HuH-7 (cell line): ENCODE measurements at regions not wholly inside any gene's neighbourhood (a gene's known extent, or its start where the extent isn't known, plus 50 kb on each side); places are given as distances from the start of the nearest gene placed in this dataset.
A peak's percentile ranks its signal among the peaks of the same experiment; 100 is the strongest.
"Not testable (repeated sequence)": the region's sequence is repeated elsewhere in the genome, so short reads cannot be mapped to it uniquely, and the experiment has no call there.

ENCODE experiments used
- DNase-seq: peaks from one replicate; pipeline ENCODE4 v3.0.0; 2011; ENCODE audit warnings: low spot score

DNA sequence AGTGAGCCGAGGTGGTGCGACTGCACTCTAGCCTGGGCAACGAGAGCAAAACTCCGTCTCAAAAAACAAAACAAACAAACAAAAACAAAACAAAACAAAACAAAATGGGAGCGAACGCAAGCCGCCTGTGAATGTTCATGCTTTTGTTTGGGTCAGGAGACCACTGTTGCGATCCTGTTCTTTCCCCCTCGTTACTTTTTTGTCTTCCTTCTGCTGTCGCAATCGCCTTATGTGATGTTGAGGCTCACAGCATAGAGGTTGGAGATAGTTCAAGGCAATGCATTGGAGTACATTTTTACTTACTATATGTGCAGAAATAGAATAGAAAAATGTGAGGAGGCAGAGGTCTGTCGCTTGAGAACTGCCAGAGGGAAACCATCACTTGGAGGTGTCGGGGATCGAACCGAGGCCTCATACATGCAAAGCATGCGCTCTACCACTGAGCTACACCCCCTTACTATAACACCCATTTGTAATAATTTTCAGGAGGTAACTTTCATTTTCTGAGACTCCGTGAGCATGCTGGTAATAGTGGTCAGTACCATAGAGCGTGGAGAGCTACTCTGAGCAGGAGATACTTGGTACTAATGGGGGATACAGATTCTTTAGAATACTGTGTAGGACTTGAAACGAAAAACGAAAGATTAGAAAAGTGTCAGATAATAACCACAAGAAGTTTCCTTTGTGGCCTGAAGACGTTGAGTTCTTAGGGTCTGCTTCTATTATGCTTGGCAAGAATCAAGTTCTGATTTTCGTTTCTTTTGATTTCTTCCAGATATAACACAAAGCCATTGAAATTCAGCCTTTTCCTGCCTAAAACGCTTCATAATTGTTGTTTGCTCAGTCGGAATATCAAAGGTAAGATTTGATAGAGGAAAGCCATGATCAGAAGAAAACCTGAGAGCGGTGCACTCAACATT, 121.1 kb downstream of the TRIM27 start:
- DNase-seq, result no peak

DNA sequence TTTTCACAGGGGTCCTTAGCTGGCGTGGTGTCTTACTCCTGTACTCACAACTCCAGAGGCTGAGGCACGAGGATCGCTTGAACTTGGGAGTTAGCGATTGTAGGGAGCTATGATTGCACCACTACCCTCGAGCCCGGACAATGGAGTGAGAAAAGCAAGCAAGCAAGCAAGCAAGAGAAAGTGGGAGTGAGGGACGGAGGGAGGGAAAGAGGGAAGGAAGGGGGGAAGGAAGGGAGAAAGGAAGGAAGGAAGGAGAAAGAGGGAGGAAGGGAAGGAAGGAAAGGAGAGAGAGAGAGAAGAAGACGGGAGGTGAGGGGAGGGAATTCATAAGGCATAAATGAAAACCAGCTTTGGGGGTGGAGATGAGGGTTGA, 120.5 kb downstream of the TRIM27 start:
- no peak for DNase-seq

DNA sequence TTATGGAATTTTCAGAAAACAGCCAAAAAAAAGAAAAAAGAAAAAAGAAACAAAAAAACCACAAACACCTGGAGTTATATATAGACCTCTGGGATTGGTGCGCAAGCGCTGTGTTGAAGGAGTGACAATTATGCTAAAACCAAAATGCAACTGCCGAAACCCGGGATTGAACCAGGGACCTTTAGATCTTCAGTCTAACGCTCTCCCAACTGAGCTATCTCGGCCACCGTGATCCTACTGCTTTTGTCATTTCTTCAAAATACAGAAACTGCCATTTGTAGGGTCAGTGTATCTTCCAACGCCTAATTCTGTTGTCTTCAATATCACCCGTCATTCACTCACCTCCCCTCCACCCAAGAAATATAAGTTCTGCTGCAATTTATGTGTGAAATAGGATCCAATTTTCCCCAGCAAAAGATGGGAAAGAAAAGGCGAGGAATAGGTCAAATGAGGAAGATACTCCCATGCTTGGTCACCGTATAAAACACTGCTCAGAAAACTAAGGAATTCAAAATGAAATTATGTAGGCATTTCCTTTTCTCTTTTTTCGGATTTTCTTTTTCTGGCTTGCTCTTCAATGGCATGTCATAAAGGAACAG, 116.0 kb downstream of the TRIM27 start:
- no peak for DNase-seq

DNA sequence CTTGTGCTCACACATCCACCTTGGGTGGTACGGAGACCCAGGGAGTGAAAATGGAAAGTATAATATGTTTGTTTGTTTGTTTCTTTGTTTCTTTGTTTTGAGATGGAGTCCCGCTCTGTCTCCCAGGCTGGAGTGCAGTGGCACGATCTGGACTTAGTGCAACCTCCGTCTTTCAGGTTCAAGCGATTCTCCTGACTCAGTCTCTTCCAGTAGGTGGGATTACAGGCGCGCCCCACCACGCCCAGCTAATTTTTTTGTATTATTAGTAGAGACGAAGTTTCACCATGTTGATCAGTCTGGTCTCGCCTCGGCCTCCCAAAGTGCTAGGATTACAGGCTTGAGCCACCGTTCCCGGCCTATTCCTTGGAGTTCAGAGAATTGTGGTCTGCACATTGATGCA, 115.4 kb downstream of the TRIM27 start:
- DNase-seq, result no peak

DNA sequence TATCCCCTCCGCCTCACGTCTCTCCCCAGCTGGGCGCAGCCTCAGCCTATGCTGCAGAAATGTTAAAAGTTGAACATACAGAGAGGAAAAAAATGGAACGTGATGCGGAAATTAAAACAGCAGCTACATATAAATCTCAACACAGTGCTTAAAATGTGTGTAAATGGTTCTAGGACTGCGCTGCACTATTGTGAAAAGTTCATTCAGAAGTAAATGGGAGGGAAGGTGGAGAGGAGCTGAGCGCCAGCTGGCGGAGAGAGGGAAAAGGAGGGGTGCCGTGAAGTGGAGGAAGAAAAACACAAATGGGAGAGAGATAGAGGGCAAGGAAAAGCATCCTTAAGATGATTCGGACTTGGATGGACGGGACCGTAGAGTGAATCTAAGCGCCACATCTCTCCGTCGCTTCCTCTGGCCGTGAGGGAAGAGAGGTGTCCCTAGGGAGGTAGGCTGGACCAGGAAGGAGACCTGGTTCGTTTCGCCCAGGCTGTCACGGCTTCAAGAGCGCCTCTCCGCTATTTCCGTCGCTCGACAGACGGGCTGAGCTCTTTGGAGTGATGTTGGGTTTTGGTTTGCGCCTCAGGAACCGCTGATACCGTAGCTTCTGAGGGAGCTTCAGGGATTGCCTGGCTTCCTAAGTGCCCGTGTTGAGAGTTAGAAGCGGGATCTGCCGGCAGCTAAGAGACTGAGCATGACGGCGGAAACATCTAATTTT, 113.7 kb downstream of the TRIM27 start:
- no peak for DNase-seq

DNA sequence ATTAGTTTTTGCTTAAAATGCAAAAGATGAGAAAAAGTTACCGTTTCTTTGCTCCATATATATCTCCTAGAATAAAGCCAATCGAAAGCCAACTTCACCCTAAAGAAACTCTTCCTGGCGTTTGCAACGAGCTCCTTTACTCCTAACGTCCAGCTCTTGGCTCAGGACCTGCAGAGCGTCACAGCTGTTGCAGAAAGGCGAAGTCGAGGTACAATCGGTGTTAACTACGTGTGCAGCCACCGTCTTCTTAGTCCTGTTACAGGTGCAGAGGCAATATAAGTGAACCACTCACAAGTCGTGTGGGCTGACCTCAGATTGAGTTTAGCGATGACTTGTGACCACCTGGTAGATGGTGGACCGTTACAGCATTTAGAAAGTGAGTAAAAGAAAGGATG, 113.1 kb downstream of the TRIM27 start:
- no peak for DNase-seq

DNA sequence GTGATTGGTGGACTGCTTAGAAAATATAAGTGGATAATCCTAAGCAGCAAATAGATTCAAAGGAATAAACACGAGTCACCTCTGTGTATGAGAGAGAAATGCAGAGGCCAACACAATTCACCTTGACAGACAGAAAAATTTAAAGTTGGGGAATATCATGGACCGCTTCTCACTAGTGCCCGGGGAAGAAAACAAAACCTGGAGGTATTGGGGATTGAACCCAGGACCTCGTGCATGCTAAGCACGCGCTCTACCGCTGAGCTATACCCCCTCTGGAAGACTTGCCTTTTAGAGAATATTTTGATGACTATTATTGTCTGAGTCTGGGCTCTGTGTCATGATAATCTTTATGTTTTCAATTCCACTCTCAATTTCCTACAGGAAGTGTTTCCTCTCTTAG, 111.9 kb downstream of the TRIM27 start:
- no peak for DNase-seq

DNA sequence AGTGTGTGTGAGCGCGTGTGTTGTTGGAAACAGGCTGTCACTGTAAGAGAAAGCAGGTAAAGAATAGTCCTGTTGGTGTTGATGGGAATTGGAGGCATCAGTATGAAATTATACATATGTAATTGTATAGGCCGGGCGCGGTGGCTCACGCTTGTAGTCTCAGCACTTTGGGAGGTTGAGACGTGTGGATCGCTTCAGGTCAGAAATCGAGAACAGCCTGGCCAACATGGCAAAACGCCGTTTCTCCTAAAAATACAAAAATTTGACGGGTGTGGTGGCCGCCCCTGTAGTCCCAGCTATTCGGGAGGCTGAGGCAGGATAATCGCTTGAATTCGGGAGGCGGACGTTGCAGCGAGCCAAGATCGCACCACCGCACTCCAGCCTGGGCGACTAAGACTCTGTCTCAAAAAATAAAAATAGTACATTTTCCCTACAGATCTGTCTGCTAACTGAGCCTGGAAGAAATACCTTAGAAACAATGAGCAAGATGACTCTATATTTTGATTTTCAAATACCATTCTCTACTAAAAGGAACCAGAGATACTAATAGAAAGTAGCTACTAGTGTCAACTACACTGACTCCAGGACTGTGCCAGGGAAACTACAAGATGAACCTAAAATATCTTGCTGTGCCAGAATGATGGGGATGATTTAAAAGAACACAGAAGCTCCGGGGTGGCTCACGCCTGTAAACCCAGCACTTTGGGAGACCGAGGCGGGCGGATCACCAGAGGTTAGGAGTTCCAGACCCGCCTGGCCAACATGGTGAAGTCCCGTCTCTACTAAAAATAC, 110.8 kb downstream of the TRIM27 start:
- no peak for DNase-seq

DNA sequence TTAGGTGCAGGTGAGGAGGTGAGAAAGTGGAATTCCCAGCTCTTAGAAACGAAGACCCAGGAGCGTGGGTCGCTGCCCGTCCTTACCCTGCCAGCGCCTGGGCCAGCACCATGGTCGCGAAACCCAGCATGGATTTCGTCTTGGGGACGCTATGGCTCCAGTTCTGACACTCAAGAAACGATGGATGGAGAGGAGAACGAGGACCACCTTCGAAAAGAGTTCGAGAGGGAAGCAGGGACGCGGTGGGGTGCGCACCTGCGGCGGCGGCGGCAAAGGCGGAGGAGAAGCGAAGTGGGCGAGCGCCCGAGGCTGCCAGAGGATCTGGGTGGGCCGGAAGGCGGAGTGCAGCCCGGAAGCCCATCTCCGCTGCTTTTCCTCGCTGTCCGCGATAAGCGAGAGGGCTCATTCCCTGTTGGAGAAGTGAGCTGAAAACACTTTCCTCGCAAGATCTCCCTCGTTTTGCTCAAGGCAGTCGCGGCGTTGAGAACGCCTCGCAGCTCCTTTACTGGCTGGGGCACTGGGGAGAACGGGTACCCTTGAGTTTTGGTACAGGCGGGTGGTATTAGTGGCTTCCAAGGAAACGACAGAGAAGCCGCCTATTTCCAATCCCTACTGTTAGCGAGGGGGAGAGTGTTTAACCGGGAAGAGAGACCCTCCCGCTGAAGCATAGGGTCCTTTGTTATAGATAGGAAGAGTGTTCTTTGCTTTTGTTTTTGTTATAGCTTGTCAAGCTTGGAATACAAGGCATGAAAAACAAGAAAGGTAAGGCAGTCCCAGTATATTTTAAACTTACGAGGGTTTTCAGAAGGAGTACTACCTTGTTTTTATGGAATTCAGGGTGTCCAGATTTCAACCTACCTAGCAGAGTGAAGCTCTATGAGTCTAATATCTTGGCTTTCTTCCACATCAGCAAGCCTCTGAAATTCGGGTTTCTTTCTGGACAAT, 109.5 kb downstream of the TRIM27 start:
- no peak for DNase-seq

DNA sequence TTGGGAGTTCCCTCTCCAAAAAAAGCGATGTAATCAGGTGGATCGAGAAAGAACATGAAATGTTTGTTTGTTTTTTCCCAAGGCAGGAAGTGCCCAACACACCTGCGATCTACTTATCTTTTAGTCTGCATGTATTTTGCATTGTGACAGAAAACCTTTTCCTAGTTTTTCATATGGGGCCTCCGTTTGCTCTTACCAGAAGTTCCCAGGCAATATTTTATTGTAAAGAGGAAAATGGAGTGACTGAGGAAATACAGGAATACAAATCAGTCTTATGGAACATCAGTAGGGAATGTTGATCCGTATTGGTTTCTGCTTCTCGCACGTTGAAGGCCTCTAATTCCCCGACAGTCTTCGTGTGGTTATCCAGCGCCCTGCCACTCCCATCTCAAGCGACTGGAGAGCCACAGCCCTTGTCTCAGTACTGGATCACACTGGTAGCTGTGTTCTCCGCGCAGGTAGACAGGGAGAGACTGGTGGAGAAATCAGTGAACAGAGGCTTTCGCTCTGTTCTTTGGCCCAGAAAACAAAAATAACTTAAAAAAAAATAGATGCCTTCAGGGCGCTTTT, 107.4 kb downstream of the TRIM27 start:
- no peak for DNase-seq

DNA sequence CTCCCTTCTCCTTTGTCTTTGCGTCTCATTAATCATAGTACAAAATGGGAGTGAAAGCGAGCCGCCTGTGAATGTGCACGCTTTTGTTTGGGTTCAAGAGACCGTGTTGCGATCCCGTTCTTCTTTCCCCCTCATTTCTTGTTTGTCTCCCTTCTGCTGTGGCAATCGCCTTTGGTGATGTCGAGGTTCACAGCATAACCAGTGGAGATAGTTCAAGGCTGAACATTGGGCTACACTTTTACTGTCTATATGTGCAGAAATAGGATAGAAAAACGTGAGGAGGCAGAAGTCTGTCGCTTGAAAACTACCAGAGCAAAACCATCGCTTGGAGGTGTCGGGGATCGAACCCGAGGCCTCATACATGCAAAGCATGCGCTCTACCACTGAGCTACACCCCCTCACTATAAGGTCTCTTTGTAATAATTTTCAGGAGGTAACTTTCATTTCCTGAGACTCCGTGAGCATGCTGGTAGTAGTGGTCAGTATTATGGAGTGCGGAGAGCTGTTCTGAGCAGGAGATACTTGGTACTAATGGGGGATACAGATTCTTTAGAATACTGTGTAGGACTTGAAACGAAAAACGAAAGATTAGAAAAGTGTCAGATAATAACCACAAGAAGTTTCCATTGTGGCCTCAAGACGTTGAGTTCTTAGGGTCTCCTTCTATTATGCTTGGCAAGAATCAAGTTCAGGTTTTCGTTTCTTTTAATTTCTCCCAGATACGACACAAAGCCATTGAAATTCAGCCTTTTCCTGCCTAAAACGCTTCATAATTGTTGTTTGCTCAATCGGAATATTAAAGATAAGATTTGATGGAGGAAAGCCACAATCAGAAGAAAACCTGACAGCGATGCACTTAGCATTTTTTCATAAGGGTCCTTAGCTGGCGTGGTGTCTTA, 106.6 kb downstream of the TRIM27 start:
- no peak for DNase-seq

DNA sequence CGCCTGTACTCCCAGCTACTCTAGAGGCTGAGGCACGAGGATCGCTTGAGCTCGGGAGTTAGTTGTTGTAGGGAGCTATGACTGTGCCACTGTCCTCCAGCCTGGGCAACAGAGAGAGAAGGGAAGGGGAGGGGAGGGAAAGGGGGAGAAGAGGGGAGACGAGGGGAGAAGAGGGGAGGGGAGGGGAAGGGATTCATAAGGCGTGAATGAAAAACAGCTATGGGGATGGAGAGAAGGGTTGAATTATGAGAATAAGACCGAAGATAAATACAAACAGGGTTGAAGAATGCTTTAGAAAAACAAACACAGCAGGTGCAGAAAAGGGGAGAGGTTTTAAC, 106.0 kb downstream of the TRIM27 start:
- DNase-seq, result no peak

DNA sequence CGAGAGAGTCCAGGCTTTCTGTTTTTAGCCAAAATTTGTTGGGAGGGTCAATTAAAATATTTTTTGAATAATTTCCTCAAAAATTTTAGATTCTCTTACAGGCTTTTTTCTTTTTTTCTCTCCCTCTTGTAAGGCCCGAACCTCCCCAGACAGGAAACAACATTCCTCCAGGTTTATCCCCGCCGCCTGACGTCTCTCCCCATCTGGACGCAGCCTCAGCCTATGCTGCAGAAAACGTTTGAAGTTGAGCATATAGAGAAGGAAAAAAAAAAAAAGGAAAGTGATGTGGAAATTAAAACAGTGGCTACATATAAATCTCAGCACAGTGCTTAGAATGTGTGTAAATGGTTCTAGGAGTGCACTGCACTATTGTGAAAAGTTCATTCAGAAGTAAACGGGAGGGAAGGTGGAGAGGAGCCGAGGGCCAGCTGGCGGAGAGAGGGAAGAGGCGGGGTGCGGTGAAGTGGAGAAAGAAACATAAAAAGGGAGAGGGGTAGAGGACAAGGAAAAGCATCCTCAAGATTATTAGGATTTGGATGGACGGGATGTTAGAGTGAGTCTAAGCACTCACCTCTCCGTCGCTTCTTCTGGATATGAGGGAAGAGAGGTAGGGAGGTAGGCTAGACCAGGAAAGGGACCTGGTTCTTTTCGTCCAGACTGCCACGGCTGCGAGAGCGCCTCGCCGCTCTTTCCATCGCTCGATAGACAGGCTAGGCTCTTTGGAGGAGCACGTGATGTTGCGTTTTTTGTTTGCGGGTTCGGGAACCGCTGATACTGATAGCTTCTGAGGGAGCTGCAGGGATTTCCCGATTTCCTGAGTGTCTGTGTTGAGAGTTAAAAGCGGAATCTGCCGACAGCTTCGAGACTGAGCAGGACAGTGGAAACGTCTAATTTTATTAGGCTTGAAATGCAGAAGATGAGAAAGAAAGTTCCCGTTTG, 98.7 kb downstream of the TRIM27 start:
- no peak for DNase-seq

DNA sequence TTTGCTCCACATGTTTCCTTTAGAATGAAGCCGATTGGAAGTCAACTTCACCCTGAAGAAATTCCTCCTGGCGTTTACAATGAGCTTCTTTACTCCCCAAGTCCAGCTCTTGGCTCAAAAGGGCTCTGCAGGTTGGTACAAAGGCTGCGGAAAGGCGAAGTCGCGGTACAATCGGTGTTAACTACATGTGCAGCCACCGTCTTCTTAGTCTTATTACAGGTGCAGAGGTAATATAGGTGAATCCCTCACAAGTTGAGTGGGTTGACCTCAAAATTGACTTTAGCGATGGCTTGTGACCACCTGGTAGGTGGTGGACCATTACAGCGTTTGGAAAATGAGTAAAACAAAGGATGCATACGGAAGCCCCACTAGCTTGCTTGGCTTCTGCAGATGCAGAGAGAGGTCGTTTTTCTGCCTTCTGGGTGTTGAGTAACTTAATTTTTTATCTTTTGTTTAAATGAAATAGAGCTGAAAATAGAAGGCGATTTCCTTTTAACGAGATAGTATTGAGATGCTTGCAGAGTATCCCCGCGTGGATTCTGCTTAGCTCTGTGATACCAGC, 98.0 kb downstream of the TRIM27 start:
- no peak for DNase-seq

DNA sequence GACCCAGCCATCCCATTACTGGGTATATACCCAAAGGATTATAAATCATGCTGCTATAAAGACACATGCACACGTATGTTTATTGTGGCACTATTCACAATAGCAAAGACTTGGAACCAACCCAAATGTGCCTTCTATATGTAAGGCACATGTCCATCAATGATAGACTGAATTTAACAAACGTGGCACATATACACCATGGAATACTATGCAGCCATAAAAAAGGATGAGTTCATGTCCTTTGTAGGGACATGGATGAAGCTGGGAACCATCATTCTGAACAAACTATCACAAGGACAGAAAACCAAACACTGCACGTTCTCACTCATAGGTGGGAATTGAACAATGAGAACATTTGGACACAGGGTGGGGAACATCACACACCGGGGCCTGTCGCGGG, 92.1 kb downstream of the TRIM27 start:
- DNase-seq, result not testable (repeated sequence)

DNA sequence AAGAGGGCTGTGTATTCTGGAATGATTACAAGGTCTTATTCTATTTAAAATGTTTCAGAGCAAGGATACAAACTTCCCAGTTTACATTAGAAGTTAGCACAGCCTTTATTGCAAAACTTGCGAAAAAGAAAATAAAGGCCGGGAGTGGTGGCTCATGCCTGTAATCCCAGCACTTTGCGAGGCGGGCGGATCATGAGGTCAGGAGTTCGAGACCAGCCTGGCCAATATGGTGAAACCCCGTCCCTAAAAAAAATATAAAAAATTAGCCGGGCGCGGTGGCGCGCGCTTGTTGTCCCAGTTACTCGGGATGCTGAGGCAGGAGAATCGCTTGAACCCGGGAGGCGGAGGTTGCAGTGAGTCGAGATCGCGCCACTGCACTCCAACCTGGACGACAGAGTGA, 87.1 kb downstream of the TRIM27 start:
- not testable (repeated sequence) for DNase-seq

DNA sequence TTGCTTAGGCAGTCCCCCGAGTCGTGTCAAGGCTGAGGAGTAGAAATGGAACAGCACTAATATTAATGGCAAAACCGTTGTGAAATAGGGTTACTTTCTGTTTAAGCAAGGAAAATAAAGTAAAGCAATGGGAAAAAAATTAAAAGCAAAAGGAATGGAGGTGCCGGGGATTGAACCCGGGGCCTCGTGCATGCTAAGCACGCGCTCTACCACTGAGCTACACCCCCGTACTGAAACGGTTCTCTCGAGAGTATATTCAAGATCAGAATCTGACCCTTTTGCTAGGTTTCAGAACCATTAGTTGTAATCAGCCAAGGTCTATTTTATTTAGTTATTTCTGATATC, 85.5 kb downstream of the TRIM27 start:
- DNase-seq, result no peak

DNA sequence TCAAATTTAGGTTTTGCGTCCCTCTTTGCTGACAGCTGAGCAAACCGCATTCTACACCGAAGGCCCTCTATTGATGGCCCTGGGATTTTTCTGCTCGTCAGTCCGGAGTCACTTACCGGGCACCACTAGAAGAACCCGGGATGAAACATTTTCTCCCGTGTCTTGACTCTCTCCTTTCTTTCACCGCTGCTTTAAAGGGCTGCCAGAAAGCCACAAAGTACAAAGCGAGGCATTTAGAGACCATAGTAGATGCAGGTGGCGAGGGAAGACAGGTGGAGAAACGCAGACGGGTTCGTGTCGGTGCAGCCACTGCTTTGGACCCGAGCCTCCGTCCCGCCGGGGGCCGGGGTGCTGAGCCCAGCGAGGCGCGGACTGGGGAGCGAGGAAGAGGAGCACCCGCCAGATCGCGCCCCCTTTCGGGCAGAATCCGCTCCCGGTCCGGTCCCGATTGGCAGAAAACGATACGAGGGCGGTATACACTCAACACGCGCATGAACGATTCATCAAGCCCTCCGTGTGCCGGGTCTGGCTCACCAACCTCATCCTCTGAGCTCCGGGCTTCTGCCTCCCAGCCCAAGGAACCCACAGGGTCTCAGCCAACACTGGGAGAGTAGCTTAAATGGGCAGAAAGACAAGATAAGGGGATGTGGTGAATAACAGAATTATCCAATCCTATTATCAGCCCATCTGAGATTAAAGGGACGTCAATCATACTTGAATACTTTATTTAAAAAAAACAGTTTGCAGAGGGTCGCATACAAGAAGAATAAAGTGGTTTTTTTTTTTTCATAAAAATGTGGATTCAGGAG, 84.9 kb downstream of the TRIM27 start:
- peak; percentile 48 for DNase-seq
